GM23338 (cell line): ENCODE measurements at regions not wholly inside any gene's neighbourhood (a gene's known extent, or its start where the extent isn't known, plus 50 kb on each side); places are given as distances from the start of the nearest gene placed in this dataset.

ENCODE experiments used
- ATAC-seq: fragments of 200-7000 bp; cut with Tn5 transposase; 3 replicates; pipeline ENCODE4 v1.9.1; 2020
- DNase-seq: peaks from one replicate; pipeline ENCODE4 v3.0.0-alpha.2; 2015; ENCODE audit warnings: low spot score
- H2AFZ ChIP-seq: fragments of 200-600 bp; sonication (generic); 2 replicates; pipeline ENCODE4 v1.8.0; 2016; ENCODE audit warnings: antibody characterized with exemption, mild to moderate bottlenecking, moderate library complexity
- H3F3A ChIP-seq: fragments of 200-600 bp; sonication (generic); replicated peaks from 2 replicates; pipeline ENCODE4 v1.8.0; 2017; ENCODE audit warnings: antibody characterized with exemption, mixed run types, low read depth
- H3K27ac ChIP-seq: fragments of 200-600 bp; sonication (generic); 2 replicates; pipeline ENCODE4 v1.6.1; 2016; ENCODE audit warnings: low read depth
- H3K27me3 ChIP-seq: fragments of 200-600 bp; sonication (generic); 2 replicates; pipeline ENCODE4 v1.8.0; 2016; ENCODE audit warnings: mild to moderate bottlenecking, mixed run types, moderate library complexity; ENCODE audit not compliant: insufficient read depth
- H3K36me3 ChIP-seq: fragments of 200-600 bp; sonication (generic); 2 replicates; pipeline ENCODE4 v1.8.0; 2016; ENCODE audit warnings: mild to moderate bottlenecking; ENCODE audit not compliant: insufficient read depth
- H3K4me1 ChIP-seq: fragments of 200-600 bp; sonication (generic); 2 replicates; pipeline ENCODE4 v1.8.0; 2016; ENCODE audit warnings: mild to moderate bottlenecking, moderate library complexity; ENCODE audit not compliant: insufficient read depth
- H3K4me2 ChIP-seq: fragments of 200-600 bp; sonication (generic); 2 replicates; pipeline ENCODE4 v1.7.1; 2017; ENCODE audit warnings: mixed run types
- H3K4me3 ChIP-seq: fragments of 200-600 bp; sonication (generic); 2 replicates; pipeline ENCODE4 v1.6.1; 2016; ENCODE audit warnings: mixed run types
- H3K79me2 ChIP-seq: fragments of 200-600 bp; sonication (generic); replicated peaks from 2 replicates; pipeline ENCODE4 v1.8.0; 2017; ENCODE audit warnings: mild to moderate bottlenecking; ENCODE audit not compliant: insufficient read depth
- H3K9me2 ChIP-seq: fragments of 200-600 bp; sonication (generic); 2 replicates; pipeline ENCODE4 v1.8.0; 2017; ENCODE audit not compliant: insufficient read depth
- H4K20me1 ChIP-seq: fragments of 200-600 bp; sonication (generic); replicated peaks from 2 replicates; pipeline ENCODE4 v1.8.0; 2017; ENCODE audit warnings: mild to moderate bottlenecking; ENCODE audit not compliant: insufficient read depth
- H3K27ac Mint-ChIP-seq: 2 replicates; pipeline ENCODE4 v1.8.0; 2020; ENCODE audit warnings: inconsistent platforms, mild to moderate bottlenecking, moderate library complexity, mixed read lengths
- H3K27me3 Mint-ChIP-seq: 3 replicates; pipeline ENCODE4 v1.8.0; 2022; ENCODE audit warnings: low read depth, mild to moderate bottlenecking, moderate library complexity, mixed read lengths, inconsistent platforms; ENCODE audit not compliant: insufficient read depth, poor library complexity
- H3K36me3 Mint-ChIP-seq: 3 replicates; pipeline ENCODE4 v1.8.0; 2021; ENCODE audit warnings: low read depth, mild to moderate bottlenecking, inconsistent platforms, moderate library complexity, mixed read lengths
- H3K4me1 Mint-ChIP-seq: 3 replicates; pipeline ENCODE4 v1.8.0; 2020; ENCODE audit warnings: mild to moderate bottlenecking, inconsistent platforms, mixed read lengths
- H3K4me3 Mint-ChIP-seq: 3 replicates; pipeline ENCODE4 v1.8.0; 2021; ENCODE audit warnings: moderate library complexity, mild to moderate bottlenecking, inconsistent platforms, mixed read lengths
- H3K9me3 Mint-ChIP-seq: 3 replicates; pipeline ENCODE4 v1.8.0; 2020; ENCODE audit warnings: moderate library complexity, mild to moderate bottlenecking, inconsistent platforms, mixed read lengths
- CREB1 ChIP-seq: fragments of 250-450 bp; sonication (Bioruptor Pico); IDR thresholded peaks from 2 replicates; pipeline ENCODE4 v1.5.0; 2020; ENCODE audit warnings: low read depth, mild to moderate bottlenecking, moderate library complexity
- ETS1 ChIP-seq: IDR thresholded peaks from 2 replicates; pipeline ENCODE4 v1.6.1; 2016; ENCODE audit warnings: antibody characterized with exemption
- EZH2 ChIP-seq: fragments of 200-600 bp; sonication (generic); IDR thresholded peaks from one replicate; pipeline ENCODE4 v1.8.0; 2017; ENCODE audit warnings: antibody characterized with exemption, mild to moderate bottlenecking, low read depth; ENCODE audit not compliant: unreplicated experiment
- EZH2phosphoT487 ChIP-seq: fragments of 200-600 bp; sonication (generic); IDR thresholded peaks from one replicate; pipeline ENCODE4 v1.8.1; 2018; ENCODE audit warnings: antibody characterized with exemption; ENCODE audit not compliant: unreplicated experiment
- JUNB ChIP-seq: IDR thresholded peaks from one replicate; pipeline ENCODE4 v1.6.1; 2016; ENCODE audit warnings: antibody characterized with exemption; ENCODE audit not compliant: unreplicated experiment
- NANOG ChIP-seq: IDR thresholded peaks from 2 replicates; pipeline ENCODE4 v1.6.1; 2016; ENCODE audit warnings: antibody characterized with exemption, borderline replicate concordance
- POLR2AphosphoS5 ChIP-seq: IDR thresholded peaks from 2 replicates; pipeline ENCODE4 v1.6.1; 2016; ENCODE audit warnings: antibody characterized with exemption, low read depth
- REST ChIP-seq: IDR thresholded peaks from one replicate; pipeline ENCODE4 v1.6.1; 2018; ENCODE audit warnings: antibody characterized with exemption; ENCODE audit not compliant: unreplicated experiment
- STAT1 ChIP-seq: IDR thresholded peaks from one replicate; pipeline ENCODE4 v1.6.1; 2016; ENCODE audit warnings: antibody characterized with exemption; ENCODE audit not compliant: unreplicated experiment
- ZNF114 ChIP-seq: fragments of 250-450 bp; sonication (Bioruptor Pico); IDR thresholded peaks from 2 replicates; pipeline ENCODE4 v1.5.0; 2020; ENCODE audit warnings: mild to moderate bottlenecking, moderate library complexity
- ZNF331 ChIP-seq: fragments of 250-450 bp; sonication (Bioruptor Pico); IDR thresholded peaks from 2 replicates; pipeline ENCODE4 v1.5.0; 2020; ENCODE audit warnings: low read depth, mild to moderate bottlenecking, moderate library complexity

- no peaks in the 10 kb centered on the region; the same call in 2 of the 3 replicates for H3K4me1 Mint-ChIP-seq
- ATAC-seq (no peak), DNase-seq (no peak)
- no peak overlapping the region for H3K4me3 ChIP-seq
- H3K9me3 Mint-ChIP-seq: no peaks in the 10 kb centered on the region
- no peak overlapping the region for H2AFZ ChIP-seq
- TF ChIP-seq REST (no peak), ETS1 (no peak), CREB1 (CRISPR knock-in tag) (no peak), EZH2 (no peak), ZNF114 (CRISPR knock-in tag) (no peak), NANOG (no peak), ZNF331 (CRISPR knock-in tag) (no peak), POLR2AphosphoS5 (no peak), EZH2phosphoT487 (no peak), JUNB (no peak)
- no peaks in the 10 kb centered on the region for H3F3A ChIP-seq
- no peaks in the 10 kb centered on the region for H4K20me1 ChIP-seq
- no peak overlapping the region for H3K4me2 ChIP-seq
- H3K27ac ChIP-seq: no peak overlapping the region
- H3K36me3 ChIP-seq: no peaks in the 10 kb centered on the region
- no peaks in the 10 kb centered on the region for H3K27me3 Mint-ChIP-seq
- H3K79me2 ChIP-seq: no peaks in the 10 kb centered on the region
- no peaks in the 10 kb centered on the region for H3K4me1 ChIP-seq
- no peak overlapping the region for H3K27ac Mint-ChIP-seq
- no peaks in the 10 kb centered on the region for H3K36me3 Mint-ChIP-seq
- H3K27me3 ChIP-seq: peaks cover 4% of the 10 kb centered on the region; the same call in 1 of the 2 replicates
- no peaks in the 10 kb centered on the region for H3K9me2 ChIP-seq
- H3K4me3 Mint-ChIP-seq: no peak overlapping the region
These were observed 469.1 kb downstream of the PRKD1 start for GRCh38 chr14:29458547-29458946.

- no peaks in the 10 kb centered on the region for H3K4me1 ChIP-seq
- TF ChIP-seq ZNF114 (CRISPR knock-in tag): no peak
- TF ChIP-seq POLR2AphosphoS5: no peak
- no peak for TF ChIP-seq EZH2phosphoT487
- no peak for TF ChIP-seq NANOG
- no peak for TF ChIP-seq CREB1 (CRISPR knock-in tag)
- TF ChIP-seq ETS1: no peak
- TF ChIP-seq REST: no peak
- no peak for TF ChIP-seq STAT1
- no peak for TF ChIP-seq JUNB
- no peak for TF ChIP-seq EZH2
These were observed 468.1 kb downstream of the PRKD1 start for GRCh38 chr14:29459531-29459930.

More at GRCh38 chr14:29459531-29459930, 468.1 kb downstream of the PRKD1 start:
- no peaks in the 10 kb centered on the region for H3K79me2 ChIP-seq
- H3K27ac Mint-ChIP-seq: no peak overlapping the region
- H3K4me2 ChIP-seq: no peak overlapping the region
- ATAC-seq (no peak), DNase-seq (no peak)
- H3K4me3 Mint-ChIP-seq: no peak overlapping the region
- H3K9me3 Mint-ChIP-seq: no peaks in the 10 kb centered on the region
- no peaks in the 10 kb centered on the region; the same call in 2 of the 3 replicates for H3K4me1 Mint-ChIP-seq
- H3K9me2 ChIP-seq: no peaks in the 10 kb centered on the region
- no peaks in the 10 kb centered on the region for H3F3A ChIP-seq
- H3K36me3 ChIP-seq: no peaks in the 10 kb centered on the region
- H3K27ac ChIP-seq: no peak overlapping the region
- no peak overlapping the region for H3K4me3 ChIP-seq
- no peak overlapping the region for H2AFZ ChIP-seq
- H3K27me3 Mint-ChIP-seq: no peaks in the 10 kb centered on the region
- H3K27me3 ChIP-seq: no peaks in the 10 kb centered on the region
- no peaks in the 10 kb centered on the region for H4K20me1 ChIP-seq
- H3K36me3 Mint-ChIP-seq: no peaks in the 10 kb centered on the region
